Astrocyte of the spinal cord (primary cell): ENCODE measurements at regions not wholly inside any gene's neighbourhood (a gene's known extent, or its start where the extent isn't known, plus 50 kb on each side); places are given as distances from the start of the nearest gene placed in this dataset.

Experiments used
- DNase-seq: peaks from one replicate; pipeline ENCODE4 v3.0.0; 2011; ENCODE audit warnings: low read depth, low spot score
- H3K4me3 ChIP-seq: 2 replicates; pipeline ENCODE4 v1.5.1; 2011; ENCODE audit warnings: low read depth, mild to moderate bottlenecking, low read length, moderate library complexity
- CTCF ChIP-seq: IDR thresholded peaks from 2 replicates; pipeline ENCODE4 v1.5.1; 2012; ENCODE audit warnings: low read depth, mild to moderate bottlenecking, low read length, inconsistent platforms
- in situ Hi-C: cut with HindIII; loops from 2 replicates; pipeline ENCODE4 v1.10.0; 2017; ENCODE audit warnings: low sequenced_read_pairs

DNA sequence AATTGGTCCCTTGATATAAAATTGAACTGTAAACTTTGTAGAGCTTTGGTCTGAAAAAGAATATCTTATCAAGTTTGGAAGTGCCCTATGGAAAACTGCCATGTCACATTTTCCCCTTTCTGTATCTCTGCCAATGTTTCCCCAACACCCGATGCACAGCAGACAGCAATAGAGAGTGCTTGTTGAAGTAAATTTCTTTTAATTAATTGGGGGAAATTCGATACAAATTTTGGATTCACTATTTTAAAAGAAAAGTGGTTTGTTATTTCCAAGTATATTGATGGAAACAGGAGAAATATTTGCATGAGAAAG lies 208.1 kb downstream of the OGFRL1 start:
- in situ Hi-C loops, result no loop called here
- H3K4me3 ChIP-seq, result no peak overlapping the region
- no peak for DNase-seq
- TF ChIP-seq CTCF, result no peak

DNA sequence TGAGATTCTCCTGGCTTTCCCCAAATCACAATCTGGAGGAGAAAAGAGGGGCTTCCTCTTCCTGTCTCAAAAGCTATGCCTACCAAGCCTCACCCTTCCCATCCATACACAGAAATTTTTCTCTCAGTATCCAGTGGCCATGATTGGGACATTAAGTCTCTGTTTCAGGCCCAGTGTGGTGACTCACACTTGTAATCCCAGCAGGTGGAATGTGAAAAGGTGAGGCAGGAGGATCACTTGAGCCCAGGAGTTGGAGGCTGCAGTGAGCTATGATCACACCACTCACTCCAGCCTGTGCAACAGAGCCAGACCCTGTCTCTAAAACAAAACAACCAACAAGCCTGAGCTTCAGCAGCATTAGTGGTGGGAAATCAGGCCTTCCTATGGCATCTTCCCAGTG lies 210.0 kb downstream of the OGFRL1 start:
- TF ChIP-seq CTCF, result no peak
- H3K4me3 ChIP-seq, result no peak overlapping the region
- DNase-seq, result no peak
- in situ Hi-C loops, result no loop called here

GRCh38 chr6:71499667-71500066 lies 211.1 kb downstream of the OGFRL1 start:
- no peak for DNase-seq
- in situ Hi-C loops, result no loop called here
- TF ChIP-seq CTCF, result no peak
- H3K4me3 ChIP-seq, result no peak overlapping the region

DNA sequence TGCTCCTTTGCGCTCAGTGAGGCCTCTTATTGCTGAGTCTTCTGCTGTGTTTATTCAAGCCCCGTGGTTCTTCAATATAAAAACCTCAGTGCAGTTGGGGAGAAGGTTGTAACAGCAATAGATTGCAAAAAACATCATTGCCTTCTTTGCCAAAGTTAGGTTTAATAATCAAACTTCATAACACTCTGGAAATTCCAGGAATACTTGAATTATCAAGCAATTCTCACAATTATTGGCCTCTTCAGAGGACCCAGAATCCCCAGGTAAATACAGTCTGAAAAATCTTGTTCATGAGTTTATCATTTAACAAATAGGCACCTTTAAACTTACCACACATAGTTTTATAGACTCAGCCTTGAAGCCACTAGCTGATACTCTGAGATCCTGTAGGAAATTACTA lies 213.6 kb downstream of the OGFRL1 start:
- no peak for TF ChIP-seq CTCF
- DNase-seq, result no peak
- H3K4me3 ChIP-seq, result no peak overlapping the region
- in situ Hi-C loops, result no loop called here

DNA sequence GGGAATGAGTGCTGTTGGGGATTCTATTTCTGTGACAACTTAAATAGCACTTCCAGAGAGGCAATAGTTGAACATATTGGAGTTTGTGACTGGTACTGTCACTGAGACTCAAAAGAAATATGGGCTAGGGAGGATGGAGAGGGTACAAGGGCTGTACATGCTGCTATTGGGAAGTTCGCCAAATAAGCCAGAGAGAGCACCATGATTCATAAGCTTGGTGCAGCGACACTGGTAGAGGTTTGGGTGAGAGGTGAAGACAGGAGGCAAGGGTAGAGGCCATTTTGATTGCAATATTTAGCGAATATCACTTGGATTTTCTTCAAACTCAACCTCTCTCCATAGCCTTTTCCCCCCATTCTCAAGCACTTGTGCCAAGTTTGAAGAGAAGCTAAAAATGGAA lies 214.3 kb downstream of the OGFRL1 start:
- in situ Hi-C loops, result no loop called here
- TF ChIP-seq CTCF, result no peak
- H3K4me3 ChIP-seq, result no peak overlapping the region
- no peak for DNase-seq

DNA sequence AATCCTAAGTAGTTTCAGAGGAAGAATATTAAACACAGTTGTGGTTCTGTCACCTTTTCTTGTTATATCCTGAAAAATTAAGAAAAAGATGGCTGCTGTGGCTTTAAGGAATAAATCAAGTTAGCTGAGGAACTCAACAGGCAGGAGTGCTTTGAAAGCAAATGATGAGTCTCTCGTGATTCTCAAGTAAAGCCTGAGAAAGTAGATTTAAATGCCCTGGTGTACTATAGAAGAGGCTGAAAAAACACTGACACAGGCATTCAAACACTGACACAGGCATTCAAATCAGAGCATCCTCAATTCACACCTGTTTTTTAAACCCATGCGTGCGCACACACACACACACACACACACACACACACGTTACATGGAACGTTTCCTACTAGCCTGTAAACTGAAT lies 218.6 kb downstream of the OGFRL1 start:
- in situ Hi-C loops, result no loop called here
- no peak overlapping the region for H3K4me3 ChIP-seq
- DNase-seq, result no peak
- no peak for TF ChIP-seq CTCF
